ENCODE measurements at regions not wholly inside any gene's neighbourhood (a gene's known extent, or its start where the extent isn't known, plus 50 kb on each side); places are given as distances from the start of the nearest gene placed in this dataset.
"Not testable (repeated sequence)": the region's sequence is repeated elsewhere in the genome, so short reads cannot be mapped to it uniquely, and the experiment has no call there.

DNA sequence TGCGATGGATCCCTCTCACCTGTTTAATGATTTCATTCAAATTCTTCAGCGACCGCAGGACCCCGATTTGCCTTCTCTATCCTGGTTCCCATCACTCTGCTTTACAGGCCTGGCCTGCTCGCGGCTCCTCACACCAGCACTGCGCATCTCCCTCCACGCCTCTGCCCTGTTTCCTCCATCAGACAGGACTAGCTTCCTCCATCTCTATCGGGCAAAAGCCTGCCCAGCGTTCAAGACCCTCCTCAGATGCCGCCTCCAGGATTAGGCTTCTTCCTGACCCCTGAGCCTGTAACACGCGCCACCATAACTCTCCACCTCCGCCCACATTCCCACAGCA, 881.1 kb upstream of the DEFB115 start:
- H3K23ac ChIP-seq (ENCODE audit: insufficient read length, low read depth, low read length); H3K27me3 ChIP-seq (ENCODE audit: insufficient read depth, low read length); H3K56ac ChIP-seq (ENCODE audit: insufficient read length, low read depth, low read length); H2BK15ac ChIP-seq (ENCODE audit: low read depth, low read length); H2BK120ac ChIP-seq (ENCODE audit: low read depth, low read length, poor library complexity, severe bottlenecking); H3K14ac ChIP-seq (ENCODE audit: insufficient read depth, low read length); H2BK12ac ChIP-seq (ENCODE audit: insufficient read length, low read depth, low read length); H3K27me3 Mint-ChIP-seq (ENCODE audit: low read depth); H2BK5ac ChIP-seq (ENCODE audit: insufficient read length, low read length); H3T11ph ChIP-seq (ENCODE audit: low read length); DNase-seq; H4K8ac ChIP-seq (replicated peaks; ENCODE audit: insufficient read length, low read depth, low read length); H2BK20ac ChIP-seq (ENCODE audit: low read depth, low read length, poor library complexity, severe bottlenecking); H3K4me3 Mint-ChIP-seq; H3K79me2 ChIP-seq (ENCODE audit: insufficient read depth, low read length); H3K79me1 ChIP-seq (ENCODE audit: insufficient read depth, low read depth, low read length, poor library complexity, severe bottlenecking); H3K4me2 ChIP-seq (ENCODE audit: insufficient read depth, insufficient read length, low read length); H3K4me1 ChIP-seq (ENCODE audit: insufficient read depth, low read length); H4K20me1 ChIP-seq (ENCODE audit: control insufficient read depth, insufficient read depth, insufficient read length); H3K18ac ChIP-seq (ENCODE audit: insufficient read length, low read depth, low read length); H3K4me1 Mint-ChIP-seq; H2AK5ac ChIP-seq (ENCODE audit: insufficient read length, low read length); H2AFZ ChIP-seq (ENCODE audit: low read length); H3K4ac ChIP-seq (ENCODE audit: low read depth, low read length); H3K23me2 ChIP-seq (ENCODE audit: insufficient read length, low read depth, low read length, poor library complexity, severe bottlenecking); H3K27ac Mint-ChIP-seq; H4K5ac ChIP-seq (ENCODE audit: insufficient read length, low read depth, low read length); H3K9ac ChIP-seq (ENCODE audit: extremely low read depth, insufficient read length, low read length); H3K27ac ChIP-seq (ENCODE audit: insufficient read length, low read depth, low read length); H4K91ac ChIP-seq (ENCODE audit: insufficient read length, low read depth, low read length): not testable (repeated sequence)
- peaks cover 4 to 15% (median 6%) of the 10 kb centered on the region in 3 experiments; a peak in 6 of 7 replicates for H3K36me3 Mint-ChIP-seq (ENCODE audit: insufficient read depth in 1 of 3, low read depth in 3 of 3)
- WGBS (ENCODE audit: extremely low coverage, insufficient read length, low lambda C conversion rate): no CpG with 5 or more reads among the region's 14 CpGs
- peaks cover 14% of the 10 kb centered on the region for H3K9me3 ChIP-seq (ENCODE audit: control insufficient read depth, low read depth, low read length)
- H3K9me3 Mint-ChIP-seq: peaks cover 72 to 76% of the 10 kb centered on the region in 2 experiments
